ENCODE measurements at regions not wholly inside any gene's neighbourhood (a gene's known extent, or its start where the extent isn't known, plus 50 kb on each side); places are given as distances from the start of the nearest gene placed in this dataset.

- TF ChIP-seq SUZ12 (IDR thresholded peaks at IDR 0.05; ENCODE audit: extremely low read depth, insufficient read depth, insufficient read length) (no peak), ZNF274 (IDR thresholded peaks at IDR 0.05; ENCODE audit: low read depth, low read length) (no peak)
These were observed 80.0 kb downstream of the COPS8 start for GRCh38 chr2:237165405-237166276.

Data from NT2/D1 (cell line).